COLO829 (cell line): ENCODE measurements at regions not wholly inside any gene's neighbourhood (a gene's known extent, or its start where the extent isn't known, plus 50 kb on each side); places are given as distances from the start of the nearest gene placed in this dataset.
"Not testable (repeated sequence)": the region's sequence is repeated elsewhere in the genome, so short reads cannot be mapped to it uniquely, and the experiment has no call there.

ENCODE experiments used
- DNase-seq: peaks from one replicate; pipeline ENCODE4 v3.0.0; 2012; ENCODE audit warnings: low spot score

DNA sequence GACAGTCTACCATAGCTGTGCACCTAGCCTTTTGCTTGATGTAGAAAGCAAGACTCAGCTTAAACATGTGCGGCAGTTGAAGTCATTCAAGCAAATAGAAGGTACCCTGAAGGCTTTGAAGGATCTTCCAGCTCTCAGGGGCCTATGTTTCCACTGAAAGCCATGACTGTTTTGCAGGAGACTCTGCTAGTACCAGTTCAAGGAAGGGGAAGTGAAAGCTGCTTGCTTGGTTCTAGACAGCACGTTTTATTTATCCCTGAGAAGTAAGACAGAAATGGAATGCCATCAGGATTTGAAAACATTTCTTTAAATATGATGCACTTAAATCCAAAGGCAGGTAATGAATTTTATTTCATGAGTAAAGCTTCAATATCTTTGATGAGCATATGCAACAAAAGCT, 311.4 kb downstream of the PDCD6IP start:
- no peak for DNase-seq

DNA sequence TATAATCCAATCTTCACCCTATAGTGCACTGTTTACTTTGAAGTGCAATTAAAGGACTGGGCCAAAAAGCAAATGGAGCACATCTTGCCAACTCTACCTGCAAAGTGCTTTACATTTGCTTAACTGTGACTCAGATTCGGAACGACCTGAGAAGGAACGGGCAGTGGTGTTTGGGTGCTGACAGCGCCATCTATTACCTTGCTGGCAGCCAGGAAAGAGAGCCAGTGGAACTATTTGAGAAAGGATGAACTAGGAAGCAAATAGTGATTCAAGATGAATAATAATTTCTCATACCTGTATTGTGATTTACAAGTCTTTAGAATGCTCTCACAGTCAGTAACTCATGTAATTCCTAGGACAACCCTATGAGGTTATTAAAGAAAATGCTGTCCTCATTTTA, 312.9 kb downstream of the PDCD6IP start:
- no peak for DNase-seq

DNA sequence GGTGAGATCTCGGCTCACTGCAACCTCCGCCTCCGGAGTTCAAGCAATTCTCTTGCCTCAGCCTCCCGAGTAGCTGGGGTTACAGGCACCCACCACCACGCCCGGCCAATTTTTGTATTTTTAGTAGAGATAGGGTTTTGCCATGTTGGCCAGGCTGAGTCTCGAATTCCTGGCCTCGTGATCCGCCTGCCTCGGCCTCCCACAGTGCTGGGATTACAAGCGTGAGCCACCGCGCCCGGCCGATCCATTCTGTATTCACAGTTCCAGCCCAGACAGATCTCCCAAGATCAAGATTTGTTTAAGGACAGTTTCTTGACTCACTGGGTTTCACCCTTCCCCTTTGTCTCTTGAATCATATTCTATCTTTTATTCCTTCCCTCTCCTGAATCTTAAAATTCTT, 313.8 kb downstream of the PDCD6IP start:
- DNase-seq, result not testable (repeated sequence)

DNA sequence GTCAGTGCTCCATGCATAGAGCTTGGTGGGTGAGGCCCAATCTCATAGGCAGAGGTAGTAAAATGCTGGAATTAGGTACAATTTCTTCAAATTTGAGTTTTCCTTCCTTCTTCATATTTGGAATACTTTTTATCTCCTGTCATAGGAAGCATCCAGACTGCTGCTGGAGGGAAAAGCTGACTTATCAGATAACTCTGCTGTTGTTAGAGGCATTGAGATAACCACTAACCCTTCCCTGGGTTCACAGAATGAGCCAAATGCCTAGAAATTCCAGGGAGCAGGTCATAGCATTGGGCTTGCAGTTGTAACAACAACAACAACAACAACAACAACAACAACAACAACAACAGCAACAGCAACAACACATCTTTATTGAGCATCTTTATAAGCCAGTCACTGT, 332.7 kb downstream of the PDCD6IP start:
- no peak for DNase-seq

DNA sequence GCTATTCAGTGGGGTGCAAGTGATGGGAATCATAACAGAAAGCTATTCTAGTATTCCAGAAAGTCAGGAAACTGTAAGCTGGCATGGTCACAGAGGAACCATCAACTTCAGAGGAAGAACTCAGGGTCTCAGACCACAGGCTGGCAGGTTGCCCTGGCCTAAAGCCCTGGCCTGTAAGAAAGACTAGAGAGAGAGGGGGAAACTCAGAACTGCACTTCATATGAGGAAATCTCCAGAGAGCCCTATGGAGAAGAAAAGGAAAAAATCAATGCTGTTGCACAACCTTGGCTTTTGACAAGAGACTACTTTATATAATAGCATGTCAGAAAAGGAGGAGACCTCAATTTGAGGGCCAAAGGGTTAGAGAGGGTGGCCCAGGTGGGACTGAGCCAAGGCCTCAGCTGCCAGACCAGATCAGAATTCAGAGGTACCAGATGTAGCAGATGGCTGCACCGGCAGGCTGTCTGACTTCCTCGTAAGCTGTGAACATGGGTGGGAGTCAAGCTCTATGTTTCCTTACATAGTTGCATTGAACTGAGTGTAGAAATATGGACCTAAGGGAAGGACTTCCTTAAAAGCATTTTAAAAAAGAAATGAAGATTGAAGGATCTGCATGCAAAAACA, 333.8 kb downstream of the PDCD6IP start:
- no peak for DNase-seq

DNA sequence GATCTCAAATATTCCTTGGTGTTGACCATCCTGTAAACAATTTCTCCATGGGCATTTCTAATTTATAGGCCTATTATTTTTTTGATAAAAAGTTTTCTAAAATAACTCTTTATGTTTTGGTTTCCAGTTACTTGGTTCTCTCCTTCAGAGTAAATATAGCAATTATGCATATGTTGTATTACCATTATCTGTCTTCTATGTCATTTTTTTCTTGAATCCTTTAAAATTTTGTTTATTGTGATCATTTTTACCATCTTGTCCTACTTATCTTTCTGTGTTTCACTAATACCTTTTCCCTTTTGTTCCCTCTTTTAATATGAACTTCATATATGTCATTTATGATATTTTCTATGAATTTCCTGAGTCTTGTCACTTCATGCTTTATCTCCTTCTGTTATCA, 341.1 kb downstream of the PDCD6IP start:
- no peak for DNase-seq

DNA sequence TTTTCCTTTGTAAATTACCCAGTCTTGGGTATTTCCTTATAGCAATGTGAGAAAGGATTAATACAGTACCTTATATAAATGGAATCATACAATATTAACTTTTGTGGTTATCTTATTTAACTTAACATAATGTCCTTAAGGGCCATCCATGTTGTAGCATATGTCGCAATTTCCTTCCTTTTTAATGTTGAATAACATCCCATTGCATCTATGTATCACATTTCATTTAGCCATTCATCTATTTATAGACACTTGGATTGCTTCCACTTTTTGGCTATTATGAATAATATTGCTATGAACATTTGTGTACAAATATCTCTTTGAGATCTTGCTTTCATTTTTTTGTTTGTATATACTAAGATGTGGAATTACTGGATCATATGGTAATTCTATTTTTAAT, 342.2 kb downstream of the PDCD6IP start:
- no peak for DNase-seq

DNA sequence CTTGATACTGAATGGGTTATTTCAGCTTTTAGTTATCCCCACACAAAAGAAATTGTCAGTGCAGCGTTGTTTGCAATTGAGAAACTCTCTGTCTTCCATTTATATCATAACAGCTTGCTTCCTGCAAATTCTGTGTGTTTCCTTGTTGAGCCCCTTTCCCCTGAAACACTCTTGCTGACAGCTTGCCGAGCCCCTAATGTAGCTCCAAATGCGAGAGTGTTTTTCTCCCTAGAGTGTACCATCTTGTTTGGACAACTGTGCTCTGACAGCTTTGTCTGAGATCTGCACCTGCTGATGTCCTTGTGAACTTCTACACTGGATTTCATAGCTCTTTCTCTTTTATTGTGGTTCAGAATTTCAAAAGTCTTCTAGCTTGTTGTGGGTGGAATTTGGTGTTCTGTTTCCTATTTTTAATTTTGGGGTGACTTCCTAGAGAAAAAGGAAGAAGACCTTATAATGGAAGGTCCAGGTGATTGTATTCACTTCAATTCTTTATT, 343.5 kb downstream of the PDCD6IP start:
- no peak for DNase-seq

DNA sequence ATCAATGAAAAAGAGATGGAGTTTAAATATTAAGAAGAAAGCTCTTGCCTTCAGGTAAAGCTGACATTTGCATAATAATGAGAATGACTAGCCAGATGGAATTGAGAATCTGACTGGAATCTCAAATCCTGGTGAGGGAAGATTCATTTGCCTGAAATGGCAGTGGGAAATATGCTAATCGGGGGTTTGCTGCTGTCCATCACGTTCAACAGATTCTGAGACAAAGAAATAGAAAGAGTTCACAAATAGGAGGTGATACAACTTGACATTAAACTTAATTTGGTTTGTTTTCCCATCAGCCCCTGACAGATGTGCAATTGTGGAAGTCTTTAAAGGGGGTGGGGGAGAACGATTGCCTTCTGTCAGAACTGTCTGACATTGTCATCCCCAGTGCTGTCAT, 347.4 kb downstream of the PDCD6IP start:
- no peak for DNase-seq

DNA sequence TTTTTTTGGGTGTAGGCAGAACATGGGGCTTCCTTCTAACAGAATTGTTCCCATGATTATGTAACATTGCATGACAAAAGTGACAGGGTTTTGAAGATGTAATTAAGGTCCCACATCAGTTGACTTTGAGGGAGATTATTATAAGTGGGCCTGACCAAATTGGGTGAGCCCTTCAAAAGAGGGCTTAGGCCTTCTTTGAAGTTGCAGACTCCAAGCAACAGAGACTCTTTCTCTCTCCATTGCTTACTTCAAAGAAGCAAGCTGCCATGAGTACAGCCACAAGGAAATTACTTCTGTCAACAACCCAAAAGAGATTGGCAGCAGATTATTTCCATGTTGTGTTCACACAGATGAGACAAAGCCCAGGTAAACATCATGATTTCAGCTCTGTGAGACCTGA, 348.2 kb downstream of the PDCD6IP start:
- DNase-seq, result no peak

DNA sequence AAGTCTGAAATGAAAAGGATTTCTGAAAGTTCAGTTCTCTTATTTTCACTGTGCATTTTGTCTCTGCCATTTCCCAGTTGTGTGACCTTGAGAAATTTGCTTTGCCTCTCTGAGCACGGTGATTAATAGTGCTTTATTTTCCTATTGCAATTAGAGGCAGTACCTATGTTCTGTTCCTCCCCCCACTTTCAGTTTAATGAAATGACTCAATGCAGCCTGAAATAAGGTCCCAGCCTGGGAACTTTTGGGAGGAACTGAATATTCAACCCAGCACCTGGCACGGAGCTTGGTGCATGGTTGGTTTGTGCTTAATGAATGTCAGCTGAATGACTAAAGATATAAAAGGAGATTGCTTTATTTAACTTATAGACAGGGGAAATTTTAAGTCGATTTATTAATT, 352.6 kb downstream of the PDCD6IP start:
- DNase-seq, result no peak

DNA sequence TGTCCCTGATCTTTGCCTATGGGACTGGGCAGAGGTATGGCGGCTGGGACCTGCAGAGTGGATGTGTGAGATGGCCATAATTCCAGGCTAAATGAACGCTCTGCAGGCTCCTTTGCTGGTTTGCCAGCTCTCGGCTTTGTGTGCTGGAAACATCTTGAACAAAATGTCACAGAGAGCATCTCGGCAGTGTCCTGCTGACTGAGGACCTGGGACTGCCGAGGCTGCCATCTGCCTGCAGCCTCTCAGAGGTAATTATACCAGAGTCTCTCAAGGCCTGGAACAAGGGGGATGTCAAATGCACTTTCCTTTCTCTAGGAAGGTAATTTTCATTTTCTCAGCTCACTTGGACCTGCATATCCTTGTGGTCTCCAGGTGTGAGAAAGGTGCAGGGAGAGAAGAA, 354.2 kb downstream of the PDCD6IP start:
- no peak for DNase-seq

DNA sequence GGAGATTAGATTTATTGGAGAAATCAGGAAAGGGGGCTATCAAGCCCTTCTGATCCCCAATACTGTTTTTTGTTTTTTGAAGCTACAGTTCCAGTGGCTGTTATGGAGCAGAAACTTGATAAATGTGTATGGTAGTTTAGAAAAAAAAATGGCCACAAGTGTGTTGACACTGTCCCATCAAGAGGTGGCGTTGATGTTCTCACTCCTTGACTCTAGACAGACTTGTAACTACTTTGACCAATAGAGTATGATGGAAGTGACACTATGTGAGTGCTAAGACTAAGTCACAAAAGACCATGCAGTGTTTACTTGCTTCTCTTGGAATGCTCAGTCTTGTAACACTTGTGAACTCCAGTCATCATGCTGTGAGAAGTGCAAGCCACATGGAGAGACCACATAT, 356.7 kb downstream of the PDCD6IP start:
- no peak for DNase-seq

DNA sequence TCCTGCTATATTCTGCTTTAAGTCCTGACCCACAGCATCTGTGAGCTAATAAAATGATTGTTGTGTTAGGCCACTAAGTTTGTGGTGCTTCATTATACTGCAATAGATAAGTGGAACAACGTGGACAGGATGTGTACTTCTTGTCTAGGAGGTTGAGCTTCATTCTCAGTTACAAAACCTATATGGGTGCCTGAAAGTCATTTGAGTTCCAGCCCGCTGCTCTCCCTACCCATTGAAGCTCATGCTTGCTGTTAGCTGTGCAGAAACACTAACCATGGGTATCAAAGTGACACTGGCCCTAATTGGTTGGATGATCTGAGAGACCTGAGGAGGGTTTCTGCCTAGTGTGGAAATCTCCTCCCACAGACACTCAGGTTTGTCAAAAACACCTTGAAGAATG, 357.2 kb downstream of the PDCD6IP start:
- DNase-seq, result no peak

DNA sequence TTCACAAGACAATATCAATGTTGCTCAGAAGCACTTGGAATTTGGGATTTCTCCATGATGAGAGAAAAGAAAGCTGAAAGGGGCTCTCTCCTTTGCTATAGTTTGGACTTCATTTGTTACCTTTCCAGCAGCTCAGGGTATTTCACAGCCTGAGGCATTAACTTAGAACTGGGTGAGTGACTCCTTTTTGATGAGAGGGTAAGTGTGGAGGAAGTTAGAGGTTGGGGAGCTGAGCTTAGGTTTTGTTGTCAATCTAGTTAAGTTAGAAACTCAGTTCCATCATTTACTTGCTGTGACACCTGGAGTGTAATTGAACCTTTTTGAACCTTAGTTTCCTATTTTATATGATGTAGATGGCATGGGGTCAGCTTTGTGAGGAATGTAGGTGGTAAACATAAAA, 359.1 kb downstream of the PDCD6IP start:
- no peak for DNase-seq

DNA sequence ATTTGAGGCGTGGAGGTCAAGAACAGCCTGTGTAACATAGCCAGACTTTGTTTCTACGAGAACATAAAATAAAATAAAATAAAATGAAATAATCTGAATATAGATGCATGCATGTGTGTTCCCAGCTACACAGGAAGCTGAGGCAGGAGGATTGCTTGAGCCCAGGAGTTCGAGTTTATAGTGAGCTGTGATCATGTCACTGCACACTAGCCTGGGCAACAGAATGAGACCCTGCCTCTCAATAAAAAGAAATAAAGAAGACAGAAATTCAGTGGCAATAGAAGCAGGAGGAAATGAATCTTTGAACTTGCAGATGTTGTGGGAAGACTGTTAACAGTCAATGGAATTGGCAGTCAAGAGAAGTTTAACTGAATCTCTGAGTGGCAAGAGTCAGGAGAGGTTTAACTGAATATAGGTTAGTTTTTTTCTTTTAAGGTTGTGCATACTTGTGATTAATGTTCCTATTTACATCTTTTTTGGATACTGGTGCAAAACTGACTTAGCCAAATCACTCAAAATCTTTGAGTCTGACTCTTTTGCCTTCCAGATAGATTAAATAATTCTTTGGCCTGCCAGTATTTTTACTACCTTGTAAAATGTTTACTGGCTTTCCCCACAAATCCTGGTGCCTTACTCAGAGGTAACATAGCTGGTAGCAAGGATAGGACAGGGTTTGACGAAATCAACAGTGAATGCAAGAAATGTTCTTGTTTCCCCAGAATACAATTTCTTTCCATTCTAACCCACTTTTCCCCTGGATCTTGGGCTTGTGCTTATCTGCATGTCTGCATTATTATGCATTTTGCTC, 361.4 kb downstream of the PDCD6IP start:
- no peak for DNase-seq

DNA sequence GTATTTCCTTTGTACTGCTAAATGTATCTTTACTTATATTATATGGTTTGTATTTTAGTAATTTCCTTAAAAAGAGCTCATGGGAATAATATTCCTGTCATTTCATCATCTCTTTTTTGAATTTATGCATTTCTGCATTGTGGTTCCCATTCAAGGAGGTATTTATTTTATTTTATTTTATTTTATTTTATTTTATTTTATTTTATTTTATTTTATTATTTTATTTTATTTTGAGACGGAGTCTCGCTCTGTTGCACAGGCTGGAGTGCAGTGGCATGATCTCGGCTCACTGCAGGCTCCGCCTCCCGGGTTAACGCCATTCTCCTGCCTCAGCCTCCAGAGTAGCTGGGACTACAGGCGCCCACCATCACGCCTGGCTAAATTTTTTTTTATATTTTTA, 371.2 kb downstream of the PDCD6IP start:
- not testable (repeated sequence) for DNase-seq

DNA sequence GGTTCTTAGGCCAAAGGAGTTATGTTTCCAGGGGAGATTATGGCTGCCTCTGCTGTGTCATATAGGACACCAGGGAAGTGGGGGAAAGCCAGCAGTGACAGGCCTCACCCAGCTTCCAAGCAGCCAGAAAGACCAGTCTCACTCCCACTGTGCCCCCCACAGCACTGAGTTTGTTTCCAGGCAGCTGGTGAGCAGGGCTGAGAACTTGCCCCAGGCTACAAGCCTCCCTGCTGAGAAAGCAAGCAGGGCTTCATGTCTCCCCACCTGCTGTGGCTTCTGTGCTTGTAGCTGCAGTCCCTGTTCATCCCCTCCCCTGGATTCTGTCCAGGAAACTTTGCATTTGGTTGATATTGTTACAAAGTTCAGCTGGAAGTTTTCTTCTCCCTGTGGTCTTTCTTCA, 376.3 kb downstream of the PDCD6IP start:
- DNase-seq, result no peak

DNA sequence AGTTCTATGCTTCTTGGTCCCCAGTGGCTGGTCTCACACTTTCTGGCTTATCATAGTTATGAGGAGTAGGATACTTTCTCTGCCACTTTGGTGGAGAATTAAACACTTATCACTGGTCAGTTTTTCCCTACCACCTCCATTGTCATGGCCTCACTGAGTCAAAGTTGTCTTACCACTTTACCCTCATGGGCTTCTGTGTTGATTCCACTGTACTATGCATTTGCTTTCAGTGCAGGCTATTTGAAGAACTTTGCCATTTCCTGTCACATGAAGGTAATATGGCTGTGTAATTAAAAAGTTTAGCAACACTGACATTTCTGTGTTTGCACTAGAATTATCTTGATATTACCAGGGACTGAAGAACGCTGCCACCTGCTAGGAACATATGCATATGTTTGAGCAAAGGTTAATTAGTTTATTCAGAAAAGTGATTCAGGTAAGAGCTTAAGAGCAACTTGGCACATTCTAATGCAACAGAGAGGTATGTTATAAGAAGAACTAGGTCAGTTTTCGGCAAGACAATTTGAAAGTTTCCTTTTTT, 377.3 kb downstream of the PDCD6IP start:
- no peak for DNase-seq

DNA sequence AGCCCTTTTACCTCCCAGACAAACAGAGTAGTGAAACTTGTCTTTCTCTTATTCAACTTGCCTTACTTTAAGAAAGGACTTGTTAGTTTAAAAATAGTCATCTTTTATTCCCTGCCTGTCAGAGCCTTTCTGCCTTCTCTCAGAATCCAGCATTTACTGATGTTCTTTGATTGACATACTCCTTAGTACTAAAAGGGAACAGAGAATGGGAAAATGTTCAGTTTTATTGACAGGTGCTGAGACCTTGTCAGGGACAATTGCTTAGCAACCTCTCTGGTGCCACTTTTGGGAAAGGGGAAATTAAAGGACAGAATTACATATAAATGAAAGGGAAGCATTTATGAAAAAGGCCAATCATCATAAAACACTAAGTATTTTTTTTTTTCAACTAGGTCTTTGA, 378.3 kb downstream of the PDCD6IP start:
- no peak for DNase-seq

DNA sequence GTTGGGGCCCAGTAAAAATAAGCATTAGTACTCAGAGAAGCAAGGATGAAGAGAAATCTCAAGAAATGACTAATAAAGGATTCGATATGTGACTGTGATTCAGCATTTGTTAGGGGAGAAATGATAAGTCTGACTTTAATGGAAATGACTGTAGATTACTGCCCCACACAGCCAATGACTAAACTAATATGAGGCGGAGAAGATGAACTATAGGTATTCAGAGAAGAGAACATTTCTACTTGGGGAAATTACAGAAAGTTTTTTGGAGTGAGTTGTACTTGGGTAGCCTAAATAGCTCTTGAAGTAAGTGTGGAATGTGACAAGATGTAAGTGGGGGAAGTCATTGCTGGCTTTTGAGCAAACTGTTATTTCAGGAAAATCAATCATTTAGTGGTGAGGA, 380.0 kb downstream of the PDCD6IP start:
- no peak for DNase-seq

DNA sequence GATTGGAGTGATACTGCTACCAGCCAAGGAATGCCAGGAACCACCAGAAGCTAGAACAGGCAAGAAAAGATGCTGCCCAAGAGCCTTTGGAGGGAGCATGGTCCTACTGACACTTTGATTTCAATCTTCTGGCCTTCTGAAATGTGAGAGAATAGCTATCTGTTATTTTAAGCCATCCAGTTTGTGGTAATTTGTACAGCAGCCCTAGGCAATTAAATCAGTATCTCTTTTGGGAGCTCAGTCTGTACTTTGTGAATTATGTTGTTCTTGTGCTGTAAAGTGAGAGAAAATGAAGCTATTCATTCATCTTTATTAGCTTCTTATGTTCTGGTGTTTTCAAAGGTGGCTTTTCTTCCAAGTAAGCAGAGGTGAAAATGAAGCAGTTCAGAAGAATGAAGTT, 381.3 kb downstream of the PDCD6IP start:
- no peak for DNase-seq

DNA sequence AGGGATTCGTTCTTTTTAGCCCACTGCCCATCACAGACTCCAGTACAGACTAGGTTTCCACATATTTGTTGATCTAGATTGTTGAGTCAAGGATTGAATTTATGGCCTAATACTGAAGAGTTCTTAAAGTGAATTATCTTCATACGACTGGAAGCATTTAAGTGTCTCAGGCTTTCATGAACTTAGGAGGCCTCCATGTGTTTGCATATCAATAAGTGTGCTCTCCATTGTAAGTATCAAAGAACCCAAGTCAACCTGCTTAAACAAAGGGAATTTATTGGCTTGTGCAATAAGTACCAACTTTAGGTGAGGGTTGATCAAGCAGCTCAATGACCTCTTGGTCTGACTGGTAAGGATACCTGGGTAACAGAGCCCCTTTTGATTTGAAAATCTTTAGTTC, 382.1 kb downstream of the PDCD6IP start:
- DNase-seq, result no peak

DNA sequence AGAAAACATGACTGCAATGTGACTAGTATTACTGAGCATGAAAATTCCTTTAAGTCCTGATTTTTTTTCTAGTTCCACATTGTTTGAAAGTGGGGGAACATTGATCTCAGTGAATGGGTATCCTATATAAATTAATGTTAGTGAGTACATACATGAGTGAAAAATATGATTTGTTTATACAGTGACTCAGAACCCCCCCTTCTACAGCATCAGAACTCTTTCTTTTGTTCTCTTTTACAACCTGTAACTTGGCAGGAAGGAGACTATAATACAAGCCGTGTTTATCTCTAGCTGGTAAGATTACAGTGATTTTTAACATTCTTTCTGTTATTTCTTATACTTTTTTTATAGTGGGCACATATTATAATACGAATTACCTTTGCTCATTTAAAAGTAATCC, 384.7 kb downstream of the PDCD6IP start:
- DNase-seq, result no peak
